KMS-11 (cell line): ENCODE measurements at regions not wholly inside any gene's neighbourhood (a gene's known extent, or its start where the extent isn't known, plus 50 kb on each side); places are given as distances from the start of the nearest gene placed in this dataset.

Experiments used
- H2AFZ ChIP-seq: fragments of 200-600 bp; sonication (generic); 2 replicates; pipeline ENCODE4 v1.6.1; 2016; ENCODE audit warnings: antibody characterized with exemption, mixed run types, low read depth
- H3K27ac ChIP-seq: fragments of 200-600 bp; sonication (generic); 2 replicates; pipeline ENCODE4 v1.6.1; 2016; ENCODE audit warnings: mild to moderate bottlenecking, mixed run types
- H3K27me3 ChIP-seq: fragments of 200-600 bp; sonication (generic); 2 replicates; pipeline ENCODE4 v1.6.1; 2017; ENCODE audit warnings: mild to moderate bottlenecking, low read depth, mixed run types, moderate library complexity; ENCODE audit not compliant: insufficient read depth
- H3K36me3 ChIP-seq: fragments of 200-600 bp; sonication (generic); 2 replicates; pipeline ENCODE4 v1.6.1; 2017; ENCODE audit warnings: mild to moderate bottlenecking, mixed run types; ENCODE audit not compliant: insufficient read depth
- H3K4me1 ChIP-seq: fragments of 200-600 bp; sonication (generic); 2 replicates; pipeline ENCODE4 v1.6.1; 2016; ENCODE audit warnings: mild to moderate bottlenecking, low read depth, mixed run types; ENCODE audit not compliant: poor library complexity, severe bottlenecking
- H3K4me2 ChIP-seq: fragments of 200-600 bp; sonication (generic); 2 replicates; pipeline ENCODE4 v1.7.0; 2016; ENCODE audit warnings: mild to moderate bottlenecking, mixed run types
- H3K4me3 ChIP-seq: fragments of 200-600 bp; sonication (generic); IDR thresholded peaks from 2 replicates; pipeline ENCODE4 v1.6.1; 2017; ENCODE audit warnings: low read depth, low read length, mixed read lengths; ENCODE audit not compliant: insufficient read depth
- H3K79me2 ChIP-seq: fragments of 200-600 bp; sonication (generic); 2 replicates; pipeline ENCODE4 v1.6.1; 2016; ENCODE audit warnings: low read depth, mixed run types; ENCODE audit not compliant: insufficient read depth
- H3K9ac ChIP-seq: fragments of 200-600 bp; sonication (generic); 2 replicates; pipeline ENCODE4 v1.6.1; 2016; ENCODE audit warnings: mild to moderate bottlenecking, mixed run types
- H4K20me1 ChIP-seq: fragments of 200-600 bp; sonication (generic); 2 replicates; pipeline ENCODE4 v1.6.1; 2016; ENCODE audit warnings: mild to moderate bottlenecking, mixed run types; ENCODE audit not compliant: insufficient read depth
- TF ChIP-seq, protein P1 (sequence below): fragments of 200-600 bp; sonication (generic); conservative IDR thresholded peaks from 2 replicates; pipeline ENCODE4 v1.6.1; 2017; ENCODE audit warnings: low read depth, mild to moderate bottlenecking, antibody characterized with exemption, low read length, moderate library complexity, mixed read lengths

DNA sequence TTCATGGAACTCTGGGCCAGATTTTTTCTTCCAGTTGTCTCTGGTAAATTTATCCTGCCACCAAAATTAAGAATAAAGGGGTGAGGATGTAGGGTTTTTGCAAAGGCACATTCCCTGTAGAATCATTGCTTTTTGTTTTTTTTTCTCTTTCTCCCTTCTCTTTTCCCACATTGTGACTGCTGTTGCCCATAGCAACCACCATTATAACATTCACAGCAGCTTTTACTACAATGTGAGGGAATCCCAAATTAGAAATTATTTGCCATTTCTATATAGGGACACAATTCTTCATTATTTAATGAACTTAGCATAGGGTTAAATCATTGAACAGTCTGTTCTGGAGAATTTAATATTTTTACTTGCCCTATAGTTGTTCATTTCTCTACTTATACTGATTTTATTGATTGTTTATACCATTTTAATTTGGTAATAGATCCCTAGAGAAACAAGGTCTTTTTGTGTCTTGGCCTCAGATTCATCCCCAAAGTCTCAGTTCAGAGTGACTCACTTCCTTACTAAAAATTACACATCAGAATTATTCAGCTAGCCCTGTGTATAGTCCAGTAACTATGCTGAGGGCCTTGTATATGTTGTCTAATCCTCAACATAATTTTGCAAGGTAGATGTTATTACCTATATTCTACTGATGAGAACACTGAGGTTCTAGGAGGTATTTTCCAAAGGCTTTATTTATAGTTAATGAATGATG is 80.8 kb upstream of the ANK2 start:
- no peaks in the 10 kb centered on the region for H3K27me3 ChIP-seq
- H3K4me1 ChIP-seq, result no peaks in the 10 kb centered on the region
- no peaks in the 10 kb centered on the region for H4K20me1 ChIP-seq
- TF ChIP-seq, protein P1, sequence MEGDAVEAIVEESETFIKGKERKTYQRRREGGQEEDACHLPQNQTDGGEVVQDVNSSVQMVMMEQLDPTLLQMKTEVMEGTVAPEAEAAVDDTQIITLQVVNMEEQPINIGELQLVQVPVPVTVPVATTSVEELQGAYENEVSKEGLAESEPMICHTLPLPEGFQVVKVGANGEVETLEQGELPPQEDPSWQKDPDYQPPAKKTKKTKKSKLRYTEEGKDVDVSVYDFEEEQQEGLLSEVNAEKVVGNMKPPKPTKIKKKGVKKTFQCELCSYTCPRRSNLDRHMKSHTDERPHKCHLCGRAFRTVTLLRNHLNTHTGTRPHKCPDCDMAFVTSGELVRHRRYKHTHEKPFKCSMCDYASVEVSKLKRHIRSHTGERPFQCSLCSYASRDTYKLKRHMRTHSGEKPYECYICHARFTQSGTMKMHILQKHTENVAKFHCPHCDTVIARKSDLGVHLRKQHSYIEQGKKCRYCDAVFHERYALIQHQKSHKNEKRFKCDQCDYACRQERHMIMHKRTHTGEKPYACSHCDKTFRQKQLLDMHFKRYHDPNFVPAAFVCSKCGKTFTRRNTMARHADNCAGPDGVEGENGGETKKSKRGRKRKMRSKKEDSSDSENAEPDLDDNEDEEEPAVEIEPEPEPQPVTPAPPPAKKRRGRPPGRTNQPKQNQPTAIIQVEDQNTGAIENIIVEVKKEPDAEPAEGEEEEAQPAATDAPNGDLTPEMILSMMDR, result no peak
- no peaks in the 10 kb centered on the region for H3K79me2 ChIP-seq
- no peak overlapping the region for H3K4me3 ChIP-seq
- H3K9ac ChIP-seq, result no peak overlapping the region
- H3K27ac ChIP-seq, result no peak overlapping the region
- H2AFZ ChIP-seq, result no peak overlapping the region
- H3K4me2 ChIP-seq, result no peak overlapping the region
- no peaks in the 10 kb centered on the region for H3K36me3 ChIP-seq

DNA sequence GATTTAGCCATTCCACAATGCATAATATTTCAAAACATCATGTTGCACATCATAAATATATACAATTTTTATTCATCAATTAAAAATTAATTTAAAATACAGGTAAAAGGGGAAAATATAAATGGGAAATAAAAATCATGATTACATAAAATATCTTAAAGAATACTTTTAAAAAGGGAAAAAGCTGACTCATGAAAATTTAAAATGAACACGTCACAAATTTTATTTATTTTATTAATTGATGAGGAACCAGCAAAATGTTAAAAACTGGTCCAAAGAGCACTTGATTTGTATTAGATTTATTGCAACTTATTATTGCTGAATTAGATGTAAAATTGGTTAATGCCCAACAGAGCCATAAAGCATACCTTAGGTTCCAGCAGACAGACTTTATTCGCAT is 78.5 kb upstream of the ANK2 start:
- Histone ChIP-seq H3K27ac (no peak overlapping the region), H3K9ac (no peak overlapping the region), H2AFZ (no peak overlapping the region), H4K20me1 (no peaks in the 10 kb centered on the region), H3K27me3 (no peaks in the 10 kb centered on the region), H3K4me2 (no peak overlapping the region), H3K4me1 (no peaks in the 10 kb centered on the region), H3K79me2 (no peaks in the 10 kb centered on the region), H3K4me3 (no peak overlapping the region), H3K36me3 (no peaks in the 10 kb centered on the region)
- TF ChIP-seq, protein P1, result no peak

DNA sequence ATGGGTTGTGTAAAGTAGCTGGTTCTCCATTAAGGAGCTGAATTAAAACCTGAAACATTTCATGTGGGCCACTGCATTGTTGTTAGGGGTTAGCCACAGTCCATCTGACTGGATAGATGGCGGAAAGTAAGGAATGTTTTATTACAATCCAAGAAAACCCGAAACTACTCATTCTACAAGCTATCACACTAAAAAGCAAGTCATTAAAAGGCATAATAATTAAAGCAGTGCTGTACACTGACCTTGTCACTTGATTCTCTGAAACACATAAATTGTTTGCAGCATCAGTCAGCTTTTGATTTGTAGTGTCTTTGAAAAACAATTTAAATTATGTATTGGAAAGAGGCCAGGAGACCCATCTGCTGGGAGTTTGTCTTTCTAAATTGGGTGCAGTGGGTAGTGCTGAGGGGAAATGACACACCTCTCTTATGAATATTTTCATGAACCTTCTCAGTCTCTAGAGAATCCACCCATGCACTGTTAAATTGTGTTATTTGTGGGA is 75.7 kb upstream of the ANK2 start:
- Histone ChIP-seq H3K27ac (no peak overlapping the region), H4K20me1 (no peaks in the 10 kb centered on the region), H3K36me3 (no peaks in the 10 kb centered on the region; the same call in 1 of the 2 replicates), H3K79me2 (no peaks in the 10 kb centered on the region), H3K4me1 (no peaks in the 10 kb centered on the region), H3K4me2 (no peak overlapping the region), H3K4me3 (no peak overlapping the region), H3K9ac (no peak overlapping the region), H2AFZ (no peak overlapping the region), H3K27me3 (no peaks in the 10 kb centered on the region)
- TF ChIP-seq, protein P1, result no peak

DNA sequence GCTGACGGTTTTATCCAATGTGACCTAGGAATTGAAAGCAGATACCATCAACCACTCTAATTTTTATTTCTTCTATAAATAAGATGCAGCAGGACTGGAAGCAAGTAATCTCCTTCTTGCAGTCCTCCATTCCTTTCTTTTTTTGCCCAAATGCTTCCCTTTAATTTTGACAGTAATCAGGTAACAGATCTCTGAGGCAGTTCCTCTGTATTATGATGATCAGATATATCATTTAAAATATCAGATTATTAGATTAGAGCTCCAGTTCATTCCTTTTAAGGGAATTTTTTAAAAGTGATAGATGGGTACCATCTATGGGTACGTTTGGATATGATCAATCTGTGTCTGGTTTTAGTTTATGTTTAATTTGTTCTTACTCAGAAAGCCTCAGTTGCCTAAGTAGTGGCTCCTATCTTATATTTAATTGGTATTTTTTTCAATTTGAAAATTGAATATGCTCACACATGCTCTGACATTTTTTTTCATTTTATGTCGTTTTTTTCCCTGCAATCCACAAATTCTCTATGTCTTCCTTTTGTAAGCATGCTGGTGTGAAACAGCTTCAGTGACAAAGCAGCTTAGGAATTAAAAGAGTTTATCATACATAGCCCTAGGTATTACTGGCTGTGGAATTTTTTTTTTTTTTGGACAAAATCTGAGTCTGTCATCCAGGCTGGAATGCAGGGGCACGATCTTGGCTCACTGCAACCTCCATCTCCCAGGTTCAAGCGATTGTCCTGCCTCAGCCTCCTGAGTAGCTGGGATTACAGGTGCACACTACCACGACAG is 73.7 kb upstream of the ANK2 start:
- TF ChIP-seq, protein P1, result no peak
- H3K4me1 ChIP-seq, result no peaks in the 10 kb centered on the region
- H4K20me1 ChIP-seq, result no peaks in the 10 kb centered on the region
- H3K4me3 ChIP-seq, result no peak overlapping the region
- H3K36me3 ChIP-seq, result no peaks in the 10 kb centered on the region; the same call in 1 of the 2 replicates
- no peaks in the 10 kb centered on the region for H3K79me2 ChIP-seq
- H3K27me3 ChIP-seq, result no peaks in the 10 kb centered on the region
- H3K4me2 ChIP-seq, result no peak overlapping the region
- no peak overlapping the region for H3K27ac ChIP-seq
- H3K9ac ChIP-seq, result no peak overlapping the region
- H2AFZ ChIP-seq, result no peak overlapping the region
